GM23338 (cell line): ENCODE measurements at regions not wholly inside any gene's neighbourhood (a gene's known extent, or its start where the extent isn't known, plus 50 kb on each side); places are given as distances from the start of the nearest gene placed in this dataset.
"Not testable (repeated sequence)": the region's sequence is repeated elsewhere in the genome, so short reads cannot be mapped to it uniquely, and the experiment has no call there.

Source experiments
- ATAC-seq: fragments of 200-7000 bp; cut with Tn5 transposase; 3 replicates; pipeline ENCODE4 v1.9.1; 2020
- DNase-seq: peaks from one replicate; pipeline ENCODE4 v3.0.0-alpha.2; 2015; ENCODE audit warnings: low spot score
- H2AFZ ChIP-seq: fragments of 200-600 bp; sonication (generic); 2 replicates; pipeline ENCODE4 v1.8.0; 2016; ENCODE audit warnings: antibody characterized with exemption, mild to moderate bottlenecking, moderate library complexity
- H3F3A ChIP-seq: fragments of 200-600 bp; sonication (generic); replicated peaks from 2 replicates; pipeline ENCODE4 v1.8.0; 2017; ENCODE audit warnings: antibody characterized with exemption, mixed run types, low read depth
- H3K27ac ChIP-seq: fragments of 200-600 bp; sonication (generic); 2 replicates; pipeline ENCODE4 v1.6.1; 2016; ENCODE audit warnings: low read depth
- H3K27me3 ChIP-seq: fragments of 200-600 bp; sonication (generic); 2 replicates; pipeline ENCODE4 v1.8.0; 2016; ENCODE audit warnings: mild to moderate bottlenecking, mixed run types, moderate library complexity; ENCODE audit not compliant: insufficient read depth
- H3K36me3 ChIP-seq: fragments of 200-600 bp; sonication (generic); 2 replicates; pipeline ENCODE4 v1.8.0; 2016; ENCODE audit warnings: mild to moderate bottlenecking; ENCODE audit not compliant: insufficient read depth
- H3K4me1 ChIP-seq: fragments of 200-600 bp; sonication (generic); 2 replicates; pipeline ENCODE4 v1.8.0; 2016; ENCODE audit warnings: mild to moderate bottlenecking, moderate library complexity; ENCODE audit not compliant: insufficient read depth
- H3K4me2 ChIP-seq: fragments of 200-600 bp; sonication (generic); 2 replicates; pipeline ENCODE4 v1.7.1; 2017; ENCODE audit warnings: mixed run types
- H3K4me3 ChIP-seq: fragments of 200-600 bp; sonication (generic); 2 replicates; pipeline ENCODE4 v1.6.1; 2016; ENCODE audit warnings: mixed run types
- H3K79me2 ChIP-seq: fragments of 200-600 bp; sonication (generic); replicated peaks from 2 replicates; pipeline ENCODE4 v1.8.0; 2017; ENCODE audit warnings: mild to moderate bottlenecking; ENCODE audit not compliant: insufficient read depth
- H3K9me2 ChIP-seq: fragments of 200-600 bp; sonication (generic); 2 replicates; pipeline ENCODE4 v1.8.0; 2017; ENCODE audit not compliant: insufficient read depth
- H4K20me1 ChIP-seq: fragments of 200-600 bp; sonication (generic); replicated peaks from 2 replicates; pipeline ENCODE4 v1.8.0; 2017; ENCODE audit warnings: mild to moderate bottlenecking; ENCODE audit not compliant: insufficient read depth
- H3K27ac Mint-ChIP-seq: 2 replicates; pipeline ENCODE4 v1.8.0; 2020; ENCODE audit warnings: inconsistent platforms, mild to moderate bottlenecking, moderate library complexity, mixed read lengths
- H3K27me3 Mint-ChIP-seq: 3 replicates; pipeline ENCODE4 v1.8.0; 2022; ENCODE audit warnings: low read depth, mild to moderate bottlenecking, moderate library complexity, mixed read lengths, inconsistent platforms; ENCODE audit not compliant: insufficient read depth, poor library complexity
- H3K36me3 Mint-ChIP-seq: 3 replicates; pipeline ENCODE4 v1.8.0; 2021; ENCODE audit warnings: low read depth, mild to moderate bottlenecking, inconsistent platforms, moderate library complexity, mixed read lengths
- H3K4me1 Mint-ChIP-seq: 3 replicates; pipeline ENCODE4 v1.8.0; 2020; ENCODE audit warnings: mild to moderate bottlenecking, inconsistent platforms, mixed read lengths
- H3K4me3 Mint-ChIP-seq: 3 replicates; pipeline ENCODE4 v1.8.0; 2021; ENCODE audit warnings: moderate library complexity, mild to moderate bottlenecking, inconsistent platforms, mixed read lengths
- H3K9me3 Mint-ChIP-seq: 3 replicates; pipeline ENCODE4 v1.8.0; 2020; ENCODE audit warnings: moderate library complexity, mild to moderate bottlenecking, inconsistent platforms, mixed read lengths
- CREB1 ChIP-seq: fragments of 250-450 bp; sonication (Bioruptor Pico); IDR thresholded peaks from 2 replicates; pipeline ENCODE4 v1.5.0; 2020; ENCODE audit warnings: low read depth, mild to moderate bottlenecking, moderate library complexity
- EZH2 ChIP-seq: fragments of 200-600 bp; sonication (generic); IDR thresholded peaks from one replicate; pipeline ENCODE4 v1.8.0; 2017; ENCODE audit warnings: antibody characterized with exemption, mild to moderate bottlenecking, low read depth; ENCODE audit not compliant: unreplicated experiment
- EZH2phosphoT487 ChIP-seq: fragments of 200-600 bp; sonication (generic); IDR thresholded peaks from one replicate; pipeline ENCODE4 v1.8.1; 2018; ENCODE audit warnings: antibody characterized with exemption; ENCODE audit not compliant: unreplicated experiment
- NANOG ChIP-seq: IDR thresholded peaks from 2 replicates; pipeline ENCODE4 v1.6.1; 2016; ENCODE audit warnings: antibody characterized with exemption, borderline replicate concordance
- REST ChIP-seq: IDR thresholded peaks from one replicate; pipeline ENCODE4 v1.6.1; 2018; ENCODE audit warnings: antibody characterized with exemption; ENCODE audit not compliant: unreplicated experiment
- STAT1 ChIP-seq: IDR thresholded peaks from one replicate; pipeline ENCODE4 v1.6.1; 2016; ENCODE audit warnings: antibody characterized with exemption; ENCODE audit not compliant: unreplicated experiment
- ZNF114 ChIP-seq: fragments of 250-450 bp; sonication (Bioruptor Pico); IDR thresholded peaks from 2 replicates; pipeline ENCODE4 v1.5.0; 2020; ENCODE audit warnings: mild to moderate bottlenecking, moderate library complexity
- ZNF331 ChIP-seq: fragments of 250-450 bp; sonication (Bioruptor Pico); IDR thresholded peaks from 2 replicates; pipeline ENCODE4 v1.5.0; 2020; ENCODE audit warnings: low read depth, mild to moderate bottlenecking, moderate library complexity
- ZNF462 ChIP-seq: fragments of 250-450 bp; sonication (Bioruptor Pico); IDR thresholded peaks from 2 replicates; pipeline ENCODE4 v1.5.0; 2020; ENCODE audit warnings: mild to moderate bottlenecking, moderate library complexity
- TF ChIP-seq, protein P1 (sequence below): IDR thresholded peaks from 2 replicates; pipeline ENCODE4 v1.6.1; 2016; ENCODE audit warnings: antibody characterized with exemption

DNA sequence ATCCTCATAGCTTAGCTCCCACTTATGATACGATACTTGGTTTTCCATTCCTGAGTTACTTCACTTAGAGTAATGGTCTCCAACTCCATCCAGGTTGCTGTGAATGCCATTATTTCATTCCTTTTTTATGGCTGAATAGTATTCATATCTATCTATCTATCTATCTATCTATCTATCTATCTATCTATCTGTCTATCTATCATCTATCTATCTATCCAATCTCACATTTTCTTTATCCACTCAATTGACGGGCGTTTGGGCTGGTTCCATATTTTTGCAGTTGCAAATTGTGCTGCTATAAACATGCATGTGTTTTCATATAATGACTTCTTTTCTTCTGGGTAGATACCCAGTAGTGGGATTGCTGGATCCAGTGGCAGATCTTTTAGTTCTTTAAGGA lies 65.4 kb upstream of the NXPH1 start:
- not testable (repeated sequence) for ATAC-seq, H3K27ac Mint-ChIP-seq, H4K20me1 ChIP-seq, H3K79me2 ChIP-seq, DNase-seq, H2AFZ ChIP-seq, H3K9me2 ChIP-seq, H3K9me3 Mint-ChIP-seq, H3K36me3 Mint-ChIP-seq, H3K27ac ChIP-seq, H3K4me3 ChIP-seq, H3K4me3 Mint-ChIP-seq, H3F3A ChIP-seq, H3K4me2 ChIP-seq, H3K27me3 ChIP-seq, H3K36me3 ChIP-seq, H3K27me3 Mint-ChIP-seq
- peaks cover 18% of the 10 kb centered on the region for H3K4me1 ChIP-seq
- H3K4me1 Mint-ChIP-seq: peaks cover 29% of the 10 kb centered on the region

- Mint-ChIP-seq H3K9me3 (peaks cover 29% of the 10 kb centered on the region), H3K4me3 (no peak overlapping the region), H3K36me3 (peaks cover 36% of the 10 kb centered on the region), H3K4me1 (peaks cover 18% of the 10 kb centered on the region), H3K27me3 (peaks cover 4% of the 10 kb centered on the region), H3K27ac (no peak overlapping the region)
- Histone ChIP-seq H2AFZ (peak overlapping the region; percentile 13; the same call in 1 of the 2 replicates), H3K4me2 (no peak overlapping the region), H3K9me2 (peaks cover 12% of the 10 kb centered on the region; the same call in 1 of the 2 replicates), H3K4me1 (no peaks in the 10 kb centered on the region), H3K4me3 (no peak overlapping the region), H3K27me3 (no peaks in the 10 kb centered on the region), H3K36me3 (no peaks in the 10 kb centered on the region), H3F3A (no peaks in the 10 kb centered on the region), H3K79me2 (no peaks in the 10 kb centered on the region), H4K20me1 (no peaks in the 10 kb centered on the region), H3K27ac (no peak overlapping the region)
- no peak for DNase-seq
- ATAC-seq: no peak; the same call in 2 of the 3 replicates
- TF ChIP-seq ZNF462 (CRISPR knock-in tag) (no peak), EZH2 (no peak), ZNF331 (no peak), REST (no peak), CREB1 (CRISPR knock-in tag) (no peak), NANOG (no peak), EZH2phosphoT487 (no peak), ZNF114 (CRISPR knock-in tag) (no peak), STAT1 (no peak)
- TF ChIP-seq, protein P1, sequence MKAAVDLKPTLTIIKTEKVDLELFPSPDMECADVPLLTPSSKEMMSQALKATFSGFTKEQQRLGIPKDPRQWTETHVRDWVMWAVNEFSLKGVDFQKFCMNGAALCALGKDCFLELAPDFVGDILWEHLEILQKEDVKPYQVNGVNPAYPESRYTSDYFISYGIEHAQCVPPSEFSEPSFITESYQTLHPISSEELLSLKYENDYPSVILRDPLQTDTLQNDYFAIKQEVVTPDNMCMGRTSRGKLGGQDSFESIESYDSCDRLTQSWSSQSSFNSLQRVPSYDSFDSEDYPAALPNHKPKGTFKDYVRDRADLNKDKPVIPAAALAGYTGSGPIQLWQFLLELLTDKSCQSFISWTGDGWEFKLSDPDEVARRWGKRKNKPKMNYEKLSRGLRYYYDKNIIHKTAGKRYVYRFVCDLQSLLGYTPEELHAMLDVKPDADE: no peak
Measured at GRCh38 chr7:8371742-8372141, 61.7 kb upstream of the NXPH1 start.
